ENCODE measurements at regions not wholly inside any gene's neighbourhood (a gene's known extent, or its start where the extent isn't known, plus 50 kb on each side); places are given as distances from the start of the nearest gene placed in this dataset.

- Histone ChIP-seq H3K27me3 (ENCODE audit: control insufficient read depth, low read length) (no peaks in the 10 kb centered on the region), H3K79me2 (ENCODE audit: control insufficient read depth, low read length) (no peaks in the 10 kb centered on the region), H3K4me3 (ENCODE audit: low read length) (no peak overlapping the region), H3K36me3 (ENCODE audit: control insufficient read depth, low read length) (no peaks in the 10 kb centered on the region), H3K9me3 (ENCODE audit: control insufficient read depth, insufficient read depth, low read length) (no peaks in the 10 kb centered on the region), H3K4me1 (ENCODE audit: control insufficient read depth, low read length) (no peaks in the 10 kb centered on the region), H3K27ac (ENCODE audit: low read depth, low read length) (no peak overlapping the region), H3K9me2 (replicated peaks; ENCODE audit: control insufficient read depth, low read length) (no peaks in the 10 kb centered on the region), H4K20me1 (ENCODE audit: control insufficient read depth, insufficient read depth, low read depth, low read length) (no peaks in the 10 kb centered on the region), H3F3A (ENCODE audit: control insufficient read depth, insufficient read depth) (no peaks in the 10 kb centered on the region), H3K4me2 (ENCODE audit: low read length) (no peak overlapping the region)
- TF ChIP-seq CTCF (IDR thresholded peaks at IDR 0.05; ENCODE audit: low read depth, low read length, poor library complexity, severe bottlenecking) (no peak), EZH2phosphoT487 (IDR thresholded peaks at IDR 0.05; ENCODE audit: borderline replicate concordance, low read length) (no peak)
Measured at GRCh38 chr4:55763996-55764395, 55.6 kb upstream of the EXOC1L start.

GRCh38 chr4:55765070-55765469 lies 54.5 kb upstream of the EXOC1L start:
- no peaks in the 10 kb centered on the region for H4K20me1 ChIP-seq (ENCODE audit: control insufficient read depth, insufficient read depth, low read depth, low read length)
- no peaks in the 10 kb centered on the region for H3K27me3 ChIP-seq (ENCODE audit: control insufficient read depth, low read length)
- no peak overlapping the region for H3K27ac ChIP-seq (ENCODE audit: low read depth, low read length)
- H3K9me3 ChIP-seq (ENCODE audit: control insufficient read depth, insufficient read depth, low read length) = no peaks in the 10 kb centered on the region
- H3K36me3 ChIP-seq (ENCODE audit: control insufficient read depth, low read length) = no peaks in the 10 kb centered on the region
- H3K4me1 ChIP-seq (ENCODE audit: control insufficient read depth, low read length) = no peaks in the 10 kb centered on the region
- H3K4me2 ChIP-seq (ENCODE audit: low read length) = no peak overlapping the region
- no peak overlapping the region for H3K4me3 ChIP-seq (ENCODE audit: low read length)
- H3K79me2 ChIP-seq (ENCODE audit: control insufficient read depth, low read length) = no peaks in the 10 kb centered on the region
- H3F3A ChIP-seq (ENCODE audit: control insufficient read depth, insufficient read depth) = no peaks in the 10 kb centered on the region
- TF ChIP-seq CTCF (IDR thresholded peaks at IDR 0.05; ENCODE audit: low read depth, low read length, poor library complexity, severe bottlenecking) (no peak), EZH2phosphoT487 (IDR thresholded peaks at IDR 0.05; ENCODE audit: borderline replicate concordance, low read length) (no peak)
- H3K9me2 ChIP-seq (replicated peaks; ENCODE audit: control insufficient read depth, low read length) = no peaks in the 10 kb centered on the region

GRCh38 chr4:55768291-55768690 lies 51.3 kb upstream of the EXOC1L start:
- no peak overlapping the region for H3K4me2 ChIP-seq (ENCODE audit: low read length)
- H3K9me2 ChIP-seq (replicated peaks; ENCODE audit: control insufficient read depth, low read length) = no peaks in the 10 kb centered on the region
- H3K27ac ChIP-seq (ENCODE audit: low read depth, low read length) = no peak overlapping the region
- no peaks in the 10 kb centered on the region for H4K20me1 ChIP-seq (ENCODE audit: control insufficient read depth, insufficient read depth, low read depth, low read length)
- no peaks in the 10 kb centered on the region for H3K4me1 ChIP-seq (ENCODE audit: control insufficient read depth, low read length)
- TF ChIP-seq CTCF (IDR thresholded peaks at IDR 0.05; ENCODE audit: low read depth, low read length, poor library complexity, severe bottlenecking) = no peak
- no peak for TF ChIP-seq EZH2phosphoT487 (IDR thresholded peaks at IDR 0.05; ENCODE audit: borderline replicate concordance, low read length)
- H3K9me3 ChIP-seq (ENCODE audit: control insufficient read depth, insufficient read depth, low read length) = no peaks in the 10 kb centered on the region
- no peaks in the 10 kb centered on the region for H3K27me3 ChIP-seq (ENCODE audit: control insufficient read depth, low read length)
- no peaks in the 10 kb centered on the region for H3F3A ChIP-seq (ENCODE audit: control insufficient read depth, insufficient read depth)
- no peaks in the 10 kb centered on the region for H3K79me2 ChIP-seq (ENCODE audit: control insufficient read depth, low read length)
- H3K36me3 ChIP-seq (ENCODE audit: control insufficient read depth, low read length) = no peaks in the 10 kb centered on the region
- no peak overlapping the region for H3K4me3 ChIP-seq (ENCODE audit: low read length)
